ENCODE measurements at regions not wholly inside any gene's neighbourhood (a gene's known extent, or its start where the extent isn't known, plus 50 kb on each side); places are given as distances from the start of the nearest gene placed in this dataset.

GRCh38 chr5:164375051-164375450 is 869.6 kb downstream of the MAT2B start:
- ChIA-PET POLR2A (ENCODE audit: partially characterized antibody) (interaction anchor here (0.5 kb wide), 1 partner anchor 29 kb away, joined by 3 read pairs; no protein-coding TSS in a partner anchor), CTCF (ENCODE audit: partially characterized antibody) (no interaction called here)
- Mint-ChIP-seq H3K27me3 (no peaks in the 10 kb centered on the region), H3K36me3 (no peaks in the 10 kb centered on the region), H3K27ac (no peak overlapping the region), H3K9me3 (peaks cover 0 to 12% (median 4%) of the 10 kb centered on the region in 8 donors), H3K4me3 (no peak overlapping the region), H3K4me1 (no peaks in the 10 kb centered on the region)
- no peak for DNase-seq
- Histone ChIP-seq H3K27ac (ENCODE audit: low read depth, low read length) (no peak overlapping the region), H3K27me3 (ENCODE audit: insufficient read depth, low read length) (no peaks in the 10 kb centered on the region), H3K9me3 (ENCODE audit: control insufficient read depth in 1 of 2, low read length in 2 of 2) (no peaks in the 10 kb centered on the region), H3K4me1 (ENCODE audit: insufficient read depth, low read length) (no peaks in the 10 kb centered on the region), H3K4me3 (ENCODE audit: low read length in 2 of 2) (no peak overlapping the region), H3K36me3 (ENCODE audit: insufficient read depth, low read length) (no peaks in the 10 kb centered on the region)
- intact Hi-C loops (cut with micrococcal nuclease): no loop called here

DNA sequence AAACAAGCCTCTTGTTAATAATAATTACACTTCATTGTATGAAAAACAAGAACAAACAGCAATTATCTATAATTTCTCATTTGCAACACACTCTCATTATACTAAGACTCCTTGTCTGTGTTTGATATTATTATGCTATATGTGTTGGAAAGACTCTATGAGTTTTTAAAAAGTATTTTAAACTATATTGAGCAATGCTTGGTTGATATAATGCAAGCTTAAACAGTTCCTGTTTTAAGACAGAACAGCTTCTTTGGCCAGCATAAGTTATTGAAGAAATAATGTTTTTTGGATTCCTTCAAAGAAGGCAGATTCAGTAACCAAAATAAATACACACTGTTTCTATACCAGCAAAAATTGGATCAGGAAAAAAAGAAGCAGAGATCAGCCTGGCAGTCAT is 871.4 kb downstream of the MAT2B start:
- Mint-ChIP-seq H3K9me3 (peaks cover 0 to 10% (median 4%) of the 10 kb centered on the region in 8 donors), H3K4me1 (no peaks in the 10 kb centered on the region), H3K36me3 (no peaks in the 10 kb centered on the region), H3K27ac (no peak overlapping the region), H3K27me3 (no peaks in the 10 kb centered on the region), H3K4me3 (no peak overlapping the region)
- no peak overlapping the region for H3K4me3 ChIP-seq (ENCODE audit: low read length in 2 of 2)
- CTCF ChIA-PET (ENCODE audit: partially characterized antibody): no interaction called here
- no peak for DNase-seq
- H3K36me3 ChIP-seq (ENCODE audit: insufficient read depth, low read length): no peaks in the 10 kb centered on the region
- H3K9me3 ChIP-seq (ENCODE audit: control insufficient read depth in 1 of 2, low read length in 2 of 2): no peaks in the 10 kb centered on the region
- POLR2A ChIA-PET (ENCODE audit: partially characterized antibody): no interaction called here
- H3K27me3 ChIP-seq (ENCODE audit: insufficient read depth, low read length): no peaks in the 10 kb centered on the region
- H3K27ac ChIP-seq (ENCODE audit: low read depth, low read length): no peak overlapping the region
- no peaks in the 10 kb centered on the region for H3K4me1 ChIP-seq (ENCODE audit: insufficient read depth, low read length)
- intact Hi-C loops (cut with micrococcal nuclease): no loop called here

DNA sequence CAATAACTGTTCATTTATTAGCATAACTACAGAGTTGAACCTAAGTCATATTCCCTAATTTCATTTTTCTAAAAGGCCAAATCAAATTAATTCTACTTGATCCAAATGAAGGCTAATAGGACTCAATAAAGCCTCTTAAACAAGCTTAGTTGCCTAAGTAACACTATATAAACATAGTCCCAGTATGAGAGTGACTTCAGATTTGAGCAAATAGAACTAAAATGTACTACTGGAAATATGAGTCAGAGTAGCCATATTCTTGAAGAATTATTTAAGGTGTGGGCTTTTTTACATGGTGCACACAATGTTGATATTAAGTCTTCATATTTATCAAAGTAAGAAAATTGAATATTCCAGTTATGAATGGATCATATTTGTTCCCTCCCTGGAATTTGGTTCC is 872.3 kb downstream of the MAT2B start:
- DNase-seq: no peak
- H3K4me3 Mint-ChIP-seq: no peak overlapping the region
- ChIA-PET POLR2A (ENCODE audit: partially characterized antibody) (no interaction called here), CTCF (ENCODE audit: partially characterized antibody) (no interaction called here)
- no peak overlapping the region for H3K27ac Mint-ChIP-seq
- no peaks in the 10 kb centered on the region for H3K27me3 Mint-ChIP-seq
- intact Hi-C loops (cut with micrococcal nuclease): no loop called here
- Histone ChIP-seq H3K4me1 (ENCODE audit: insufficient read depth, low read length) (no peaks in the 10 kb centered on the region), H3K4me3 (ENCODE audit: low read length in 2 of 2) (no peak overlapping the region), H3K9me3 (ENCODE audit: control insufficient read depth in 1 of 2, low read length in 2 of 2) (no peaks in the 10 kb centered on the region), H3K27ac (ENCODE audit: low read depth, low read length) (no peak overlapping the region), H3K36me3 (ENCODE audit: insufficient read depth, low read length) (no peaks in the 10 kb centered on the region), H3K27me3 (ENCODE audit: insufficient read depth, low read length) (no peaks in the 10 kb centered on the region)
- peaks cover 0 to 10% (median 6%) of the 10 kb centered on the region in 8 donors for H3K9me3 Mint-ChIP-seq
- no peaks in the 10 kb centered on the region for H3K4me1 Mint-ChIP-seq
- H3K36me3 Mint-ChIP-seq: no peaks in the 10 kb centered on the region

DNA sequence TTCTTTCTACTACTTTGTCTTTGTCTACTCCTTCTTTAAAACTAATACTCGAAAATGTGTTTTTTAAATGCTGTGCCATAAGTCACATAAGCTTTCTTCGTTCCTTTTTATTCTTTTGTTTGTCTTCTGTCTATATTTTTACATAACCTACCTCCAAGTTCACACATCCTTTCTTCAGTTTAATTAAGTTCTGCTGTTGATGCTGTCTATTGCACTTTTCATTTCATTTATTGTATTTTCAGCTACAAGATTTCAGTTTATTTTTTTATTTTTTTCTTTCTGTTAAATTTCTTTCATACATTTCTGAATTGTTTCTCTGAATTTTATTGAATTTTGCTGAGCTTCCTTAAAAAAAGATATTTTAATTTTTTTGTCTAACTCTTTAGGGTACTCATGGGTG is 878.2 kb downstream of the MAT2B start:
- Histone ChIP-seq H3K9me3 (ENCODE audit: control insufficient read depth in 1 of 2, low read length in 2 of 2) (peaks cover 0 to 16% of the 10 kb centered on the region in 2 donors), H3K4me1 (ENCODE audit: insufficient read depth, low read length) (no peaks in the 10 kb centered on the region), H3K4me3 (ENCODE audit: low read length in 2 of 2) (no peak overlapping the region), H3K27me3 (ENCODE audit: insufficient read depth, low read length) (no peaks in the 10 kb centered on the region), H3K36me3 (ENCODE audit: insufficient read depth, low read length) (no peaks in the 10 kb centered on the region), H3K27ac (ENCODE audit: low read depth, low read length) (no peak overlapping the region)
- H3K4me3 Mint-ChIP-seq: no peak overlapping the region
- H3K27me3 Mint-ChIP-seq: no peaks in the 10 kb centered on the region
- H3K27ac Mint-ChIP-seq: no peak overlapping the region
- H3K4me1 Mint-ChIP-seq: no peaks in the 10 kb centered on the region
- CTCF ChIA-PET (ENCODE audit: partially characterized antibody): no interaction called here
- intact Hi-C loops (cut with micrococcal nuclease): no loop called here
- H3K36me3 Mint-ChIP-seq: no peaks in the 10 kb centered on the region
- POLR2A ChIA-PET (ENCODE audit: partially characterized antibody): no interaction called here
- H3K9me3 Mint-ChIP-seq: peaks cover 2 to 28% (median 14%) of the 10 kb centered on the region in 8 donors
- DNase-seq: no peak

GRCh38 chr5:164392531-164392930 is 887.1 kb downstream of the MAT2B start:
- H3K27me3 Mint-ChIP-seq: no peaks in the 10 kb centered on the region
- no peak overlapping the region for H3K4me3 Mint-ChIP-seq
- CTCF ChIA-PET (ENCODE audit: partially characterized antibody): no interaction called here
- no peaks in the 10 kb centered on the region for H3K36me3 ChIP-seq (ENCODE audit: insufficient read depth, low read length)
- no peaks in the 10 kb centered on the region for H3K36me3 Mint-ChIP-seq
- no peaks in the 10 kb centered on the region for H3K4me1 Mint-ChIP-seq
- H3K9me3 ChIP-seq (ENCODE audit: control insufficient read depth in 1 of 2, low read length in 2 of 2): no peaks in the 10 kb centered on the region
- H3K4me1 ChIP-seq (ENCODE audit: insufficient read depth, low read length): no peaks in the 10 kb centered on the region
- intact Hi-C loops (cut with micrococcal nuclease): no loop called here
- H3K27ac Mint-ChIP-seq: no peak overlapping the region
- H3K9me3 Mint-ChIP-seq: peaks cover 0 to 12% (median 4%) of the 10 kb centered on the region in 8 donors
- no peak overlapping the region for H3K27ac ChIP-seq (ENCODE audit: low read depth, low read length)
- no peak overlapping the region for H3K4me3 ChIP-seq (ENCODE audit: low read length in 2 of 2)
- no peak for DNase-seq
- POLR2A ChIA-PET (ENCODE audit: partially characterized antibody): no interaction called here
- no peaks in the 10 kb centered on the region for H3K27me3 ChIP-seq (ENCODE audit: insufficient read depth, low read length)

DNA sequence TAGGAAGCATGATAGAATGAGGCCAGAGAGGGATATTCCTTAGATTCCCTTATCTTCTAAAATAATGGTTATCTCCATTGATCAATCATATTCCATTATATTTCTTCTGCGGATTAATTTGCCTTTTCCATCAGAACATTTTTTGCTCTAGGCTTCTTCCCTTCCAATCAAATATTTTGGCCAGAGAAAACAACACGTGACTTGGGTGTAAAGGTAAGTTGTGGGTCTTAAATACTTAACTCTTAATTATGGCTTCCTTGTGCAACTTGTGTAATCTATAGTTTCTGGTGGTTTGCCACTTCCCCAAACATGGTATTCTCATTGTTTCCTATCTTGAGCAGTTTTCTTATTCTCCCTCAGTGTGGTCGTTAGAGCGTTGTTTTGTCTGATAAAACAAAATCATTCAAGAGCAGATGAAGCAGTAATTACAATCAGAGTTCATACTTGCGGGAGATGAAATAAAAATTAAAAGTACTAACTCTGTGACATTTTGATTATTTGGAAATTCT is 889.3 kb downstream of the MAT2B start:
- H3K36me3 ChIP-seq (ENCODE audit: insufficient read depth, low read length): no peaks in the 10 kb centered on the region
- no peak overlapping the region for H3K27ac Mint-ChIP-seq
- no peaks in the 10 kb centered on the region for H3K36me3 Mint-ChIP-seq
- peaks cover 0 to 12% (median 4%) of the 10 kb centered on the region in 8 donors for H3K9me3 Mint-ChIP-seq
- H3K4me3 ChIP-seq (ENCODE audit: low read length in 2 of 2): no peak overlapping the region
- intact Hi-C loops (cut with micrococcal nuclease): no loop called here
- DNase-seq: no peak
- no peaks in the 10 kb centered on the region for H3K4me1 ChIP-seq (ENCODE audit: insufficient read depth, low read length)
- no peaks in the 10 kb centered on the region for H3K9me3 ChIP-seq (ENCODE audit: control insufficient read depth in 1 of 2, low read length in 2 of 2)
- H3K27ac ChIP-seq (ENCODE audit: low read depth, low read length): no peak overlapping the region
- H3K27me3 Mint-ChIP-seq: no peaks in the 10 kb centered on the region
- ChIA-PET CTCF (ENCODE audit: partially characterized antibody) (no interaction called here), POLR2A (ENCODE audit: partially characterized antibody) (no interaction called here)
- no peaks in the 10 kb centered on the region for H3K27me3 ChIP-seq (ENCODE audit: insufficient read depth, low read length)
- no peaks in the 10 kb centered on the region for H3K4me1 Mint-ChIP-seq
- H3K4me3 Mint-ChIP-seq: no peak overlapping the region

DNA sequence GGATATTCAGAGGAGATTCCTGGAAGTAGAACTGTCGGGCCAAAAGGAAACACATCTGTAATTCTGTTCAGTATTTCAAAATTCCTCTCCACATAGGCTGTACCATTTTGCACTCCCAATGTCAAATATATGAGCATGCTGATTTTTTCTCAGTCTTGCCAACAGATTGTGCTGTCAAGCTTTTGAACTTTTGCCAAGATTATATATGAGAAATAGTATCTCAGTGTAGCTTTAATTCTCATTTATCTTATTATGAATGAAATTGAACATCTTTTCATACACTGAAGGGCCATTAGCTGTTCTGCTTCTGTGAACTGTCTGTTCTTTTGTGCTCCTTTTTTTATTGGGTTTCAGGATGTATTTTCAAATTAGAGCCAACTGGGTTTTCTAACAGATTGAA is 907.1 kb downstream of the MAT2B start:
- ChIA-PET POLR2A (ENCODE audit: partially characterized antibody) (no interaction called here), CTCF (ENCODE audit: partially characterized antibody) (no interaction called here)

DNA sequence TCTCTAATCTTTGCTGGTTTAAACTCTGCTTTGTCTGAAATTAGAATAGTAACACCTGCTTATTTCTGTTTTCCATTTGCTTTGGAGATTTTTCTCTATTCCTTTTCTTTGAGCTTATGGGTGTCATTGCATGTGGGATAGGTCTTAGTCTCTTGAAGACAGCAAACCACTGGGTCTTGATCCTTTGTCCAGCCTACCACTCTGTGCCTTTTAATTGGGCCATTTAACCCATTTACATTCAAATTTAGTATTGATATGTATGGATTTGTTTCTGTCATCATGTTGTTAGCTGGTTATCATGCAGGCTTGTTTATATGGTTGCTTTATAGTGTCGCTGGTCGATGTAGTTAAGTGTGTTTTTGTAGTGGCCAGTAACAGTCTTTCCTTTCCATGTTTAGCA is 914.7 kb downstream of the MAT2B start:
- Mint-ChIP-seq H3K9me3 (peaks cover 5 to 41% (median 22%) of the 10 kb centered on the region in 8 donors), H3K27me3 (no peaks in the 10 kb centered on the region), H3K4me1 (no peaks in the 10 kb centered on the region), H3K4me3 (no peak overlapping the region), H3K27ac (no peak overlapping the region), H3K36me3 (no peaks in the 10 kb centered on the region)
- ChIA-PET CTCF (ENCODE audit: partially characterized antibody) (no interaction called here), POLR2A (ENCODE audit: partially characterized antibody) (no interaction called here)
- H3K4me3 ChIP-seq (ENCODE audit: low read length in 2 of 2): no peak overlapping the region
- no peak for DNase-seq
- H3K9me3 ChIP-seq (ENCODE audit: control insufficient read depth in 1 of 2, low read length in 2 of 2): no peaks in the 10 kb centered on the region
- H3K27ac ChIP-seq (ENCODE audit: low read depth, low read length): no peak overlapping the region
- no peaks in the 10 kb centered on the region for H3K36me3 ChIP-seq (ENCODE audit: insufficient read depth, low read length)
- no peaks in the 10 kb centered on the region for H3K27me3 ChIP-seq (ENCODE audit: insufficient read depth, low read length)
- H3K4me1 ChIP-seq (ENCODE audit: insufficient read depth, low read length): no peaks in the 10 kb centered on the region
- intact Hi-C loops (cut with micrococcal nuclease): no loop called here

More for the DNA sequence above, 907.1 kb downstream of the MAT2B start:
- Mint-ChIP-seq H3K27me3 (no peaks in the 10 kb centered on the region), H3K4me3 (no peak overlapping the region), H3K36me3 (no peaks in the 10 kb centered on the region), H3K27ac (no peak overlapping the region), H3K4me1 (no peaks in the 10 kb centered on the region), H3K9me3 (peaks cover 0 to 13% (median 7%) of the 10 kb centered on the region in 8 donors)
- Histone ChIP-seq H3K27me3 (ENCODE audit: insufficient read depth, low read length) (no peaks in the 10 kb centered on the region), H3K4me3 (ENCODE audit: low read length in 2 of 2) (no peak overlapping the region), H3K36me3 (ENCODE audit: insufficient read depth, low read length) (no peaks in the 10 kb centered on the region), H3K27ac (ENCODE audit: low read depth, low read length) (no peak overlapping the region), H3K9me3 (ENCODE audit: control insufficient read depth in 1 of 2, low read length in 2 of 2) (no peaks in the 10 kb centered on the region), H3K4me1 (ENCODE audit: insufficient read depth, low read length) (no peaks in the 10 kb centered on the region)
- no peak for DNase-seq
- intact Hi-C loops (cut with micrococcal nuclease): no loop called here

All from CD4-positive, alpha-beta memory T cell (primary cell).